ENCODE measurements at regions not wholly inside any gene's neighbourhood (a gene's known extent, or its start where the extent isn't known, plus 50 kb on each side); places are given as distances from the start of the nearest gene placed in this dataset.
A peak's percentile ranks its signal among the peaks of the same experiment; 100 is the strongest.

GRCh38 chr5:96049398-96050272, 88.0 kb upstream of the ELL2 start:
- TF ChIP-seq CTCF (IDR thresholded peaks at IDR 0.05): no peak
- no peaks in the 10 kb centered on the region for H3K27me3 ChIP-seq
- H3K9me3 ChIP-seq: no peaks in the 10 kb centered on the region
- H3K27ac ChIP-seq: no peak overlapping the region
- DNase-seq (no peak), ATAC-seq (peak; percentile 88)
- H3K36me3 ChIP-seq: no peaks in the 10 kb centered on the region
- H3K4me1 ChIP-seq: peaks cover 15% of the 10 kb centered on the region
- intact Hi-C loops (cut with DNase I): no loop called here
- no peak overlapping the region for H3K4me3 ChIP-seq

- Histone ChIP-seq H3K27ac (no peak overlapping the region), H3K36me3 (no peaks in the 10 kb centered on the region), H3K4me1 (peaks cover 15% of the 10 kb centered on the region), H3K27me3 (no peaks in the 10 kb centered on the region), H3K9me3 (no peaks in the 10 kb centered on the region), H3K4me3 (no peak overlapping the region)
- intact Hi-C loops (cut with DNase I): no loop called here
- no peak for TF ChIP-seq CTCF (IDR thresholded peaks at IDR 0.05)
- DNase-seq: no peak
- ATAC-seq: no peak
Observed at GRCh38 chr5:96048763-96049162, 87.1 kb upstream of the ELL2 start.

GRCh38 chr5:96045888-96046287, 84.2 kb upstream of the ELL2 start:
- H3K27me3 ChIP-seq: no peaks in the 10 kb centered on the region
- intact Hi-C loops (cut with DNase I): no loop called here
- no peak for TF ChIP-seq CTCF (IDR thresholded peaks at IDR 0.05)
- no peaks in the 10 kb centered on the region for H3K36me3 ChIP-seq
- no peak for DNase-seq
- ATAC-seq: no peak
- H3K4me1 ChIP-seq: peaks cover 15% of the 10 kb centered on the region
- no peaks in the 10 kb centered on the region for H3K9me3 ChIP-seq
- H3K4me3 ChIP-seq: no peak overlapping the region
- H3K27ac ChIP-seq: no peak overlapping the region

- no peaks in the 10 kb centered on the region for H3K9me3 ChIP-seq
- DNase-seq (no peak), ATAC-seq (peak; percentile 34)
- no peak overlapping the region for H3K27ac ChIP-seq
- H3K4me3 ChIP-seq: no peak overlapping the region
- intact Hi-C loops (cut with DNase I): no loop called here
- TF ChIP-seq CTCF (IDR thresholded peaks at IDR 0.05): no peak
- H3K4me1 ChIP-seq: no peaks in the 10 kb centered on the region
- no peaks in the 10 kb centered on the region for H3K36me3 ChIP-seq
- H3K27me3 ChIP-seq: no peaks in the 10 kb centered on the region
Observed at GRCh38 chr5:96043446-96043845, 81.8 kb upstream of the ELL2 start.

- Histone ChIP-seq H3K27ac (no peak overlapping the region), H3K4me3 (no peak overlapping the region), H3K36me3 (no peaks in the 10 kb centered on the region), H3K4me1 (no peaks in the 10 kb centered on the region), H3K9me3 (no peaks in the 10 kb centered on the region), H3K27me3 (no peaks in the 10 kb centered on the region)
- DNase-seq: no peak
- intact Hi-C loops (cut with DNase I): no loop called here
- no peak for TF ChIP-seq CTCF (IDR thresholded peaks at IDR 0.05)
- ATAC-seq: no peak
Observed at GRCh38 chr5:96037128-96037527, 75.5 kb upstream of the ELL2 start.

Measured in upper lobe of right lung (tissue), 1 donor.